HUES6 (cell line): ENCODE measurements at regions not wholly inside any gene's neighbourhood (a gene's known extent, or its start where the extent isn't known, plus 50 kb on each side); places are given as distances from the start of the nearest gene placed in this dataset.

ENCODE experiments used
- H3K27ac ChIP-seq: 2 replicates; pipeline ENCODE4 v1.7.0; 2013; ENCODE audit warnings: low read depth, mild to moderate bottlenecking, low read length, inconsistent platforms
- H3K27me3 ChIP-seq: 2 replicates; pipeline ENCODE4 v1.6.1; 2013; ENCODE audit warnings: low read length; ENCODE audit not compliant: control insufficient read depth, insufficient read depth
- H3K36me3 ChIP-seq: 2 replicates; pipeline ENCODE4 v1.6.1; 2013; ENCODE audit warnings: low read length; ENCODE audit not compliant: control insufficient read depth, insufficient read depth
- H3K4me1 ChIP-seq: 2 replicates; pipeline ENCODE4 v1.6.1; 2013; ENCODE audit warnings: low read length; ENCODE audit not compliant: control insufficient read depth, insufficient read depth
- H3K4me3 ChIP-seq: 2 replicates; pipeline ENCODE4 v1.5.1; 2013; ENCODE audit warnings: low read depth, low read length
- H3K9ac ChIP-seq: one replicate; pipeline ENCODE4 v1.6.1; 2013; ENCODE audit warnings: mild to moderate bottlenecking, low read length
- H3K9me3 ChIP-seq: 2 replicates; pipeline ENCODE4 v1.6.1; 2013; ENCODE audit warnings: low read depth, low read length; ENCODE audit not compliant: control insufficient read depth, insufficient read depth

GRCh38 chr2:18487106-18487913, 73.1 kb downstream of the RDH14 start:
- no peak overlapping the region for H3K27ac ChIP-seq
- H3K9ac ChIP-seq, result no peak overlapping the region
- no peaks in the 10 kb centered on the region for H3K9me3 ChIP-seq
- no peaks in the 10 kb centered on the region for H3K4me1 ChIP-seq
- no peak overlapping the region for H3K4me3 ChIP-seq
- no peaks in the 10 kb centered on the region for H3K27me3 ChIP-seq
- no peaks in the 10 kb centered on the region for H3K36me3 ChIP-seq

GRCh38 chr2:18484625-18485024, 75.8 kb downstream of the RDH14 start:
- Histone ChIP-seq H3K9ac (no peak overlapping the region), H3K27ac (no peak overlapping the region), H3K36me3 (no peaks in the 10 kb centered on the region), H3K4me1 (no peaks in the 10 kb centered on the region), H3K9me3 (no peaks in the 10 kb centered on the region), H3K27me3 (no peaks in the 10 kb centered on the region), H3K4me3 (no peak overlapping the region)

- Histone ChIP-seq H3K4me3 (no peak overlapping the region), H3K9ac (no peak overlapping the region)
Measured at GRCh38 chr2:18483896-18484295, 76.6 kb downstream of the RDH14 start.

GRCh38 chr2:18482666-18483065, 77.8 kb downstream of the RDH14 start:
- no peak overlapping the region for H3K4me3 ChIP-seq
- no peaks in the 10 kb centered on the region for H3K27me3 ChIP-seq
- no peak overlapping the region for H3K27ac ChIP-seq
- no peak overlapping the region for H3K9ac ChIP-seq
- H3K36me3 ChIP-seq, result no peaks in the 10 kb centered on the region
- H3K9me3 ChIP-seq, result no peaks in the 10 kb centered on the region
- H3K4me1 ChIP-seq, result no peaks in the 10 kb centered on the region

More at GRCh38 chr2:18483896-18484295, 76.6 kb downstream of the RDH14 start:
- Histone ChIP-seq H3K27ac (no peak overlapping the region), H3K4me1 (no peaks in the 10 kb centered on the region), H3K27me3 (no peaks in the 10 kb centered on the region), H3K36me3 (no peaks in the 10 kb centered on the region), H3K9me3 (no peaks in the 10 kb centered on the region)

GRCh38 chr2:18479947-18480369, 80.5 kb downstream of the RDH14 start:
- Histone ChIP-seq H3K27ac (no peak overlapping the region), H3K4me1 (no peaks in the 10 kb centered on the region), H3K9me3 (no peaks in the 10 kb centered on the region), H3K36me3 (no peaks in the 10 kb centered on the region), H3K27me3 (no peaks in the 10 kb centered on the region), H3K9ac (no peak overlapping the region), H3K4me3 (no peak overlapping the region)

- 0 out of 2 replicates have a peak, but pooled peaks cover 7% of the 10 kb centered on the region for H3K4me1 ChIP-seq
- no peak overlapping the region for H3K27ac ChIP-seq
- H3K27me3 ChIP-seq, result no peaks in the 10 kb centered on the region
- no peak overlapping the region for H3K4me3 ChIP-seq
- no peak overlapping the region for H3K9ac ChIP-seq
- H3K9me3 ChIP-seq, result no peaks in the 10 kb centered on the region
- H3K36me3 ChIP-seq, result no peaks in the 10 kb centered on the region
Measured at GRCh38 chr2:18477293-18477692, 83.2 kb downstream of the RDH14 start.

- Histone ChIP-seq H3K4me1 (0 out of 2 replicates have a peak, but pooled peaks cover 7% of the 10 kb centered on the region), H3K36me3 (no peaks in the 10 kb centered on the region), H3K9ac (no peak overlapping the region), H3K27me3 (no peaks in the 10 kb centered on the region), H3K4me3 (no peak overlapping the region), H3K9me3 (no peaks in the 10 kb centered on the region), H3K27ac (no peak overlapping the region)
Measured at GRCh38 chr2:18476484-18476883, 84.0 kb downstream of the RDH14 start.

- Histone ChIP-seq H3K9me3 (no peaks in the 10 kb centered on the region), H3K36me3 (no peaks in the 10 kb centered on the region), H3K27me3 (no peaks in the 10 kb centered on the region), H3K4me3 (no peak overlapping the region), H3K27ac (no peak overlapping the region), H3K9ac (no peak overlapping the region), H3K4me1 (0 out of 2 replicates have a peak, but pooled peaks cover 7% of the 10 kb centered on the region)
Measured at GRCh38 chr2:18475884-18476283, 84.6 kb downstream of the RDH14 start.

- Histone ChIP-seq H3K36me3 (no peaks in the 10 kb centered on the region), H3K27me3 (no peaks in the 10 kb centered on the region), H3K4me3 (no peak overlapping the region), H3K27ac (no peak overlapping the region), H3K9me3 (no peaks in the 10 kb centered on the region), H3K9ac (no peak overlapping the region), H3K4me1 (0 out of 2 replicates have a peak, but pooled peaks cover 7% of the 10 kb centered on the region)
Measured at GRCh38 chr2:18474700-18475099, 85.8 kb downstream of the RDH14 start.

- Histone ChIP-seq H3K36me3 (no peaks in the 10 kb centered on the region), H3K9me3 (no peaks in the 10 kb centered on the region), H3K27ac (no peak overlapping the region), H3K4me3 (no peak overlapping the region), H3K27me3 (no peaks in the 10 kb centered on the region), H3K9ac (no peak overlapping the region), H3K4me1 (0 out of 2 replicates have a peak, but pooled peaks cover 7% of the 10 kb centered on the region)
Measured at GRCh38 chr2:18473241-18474181, 86.9 kb downstream of the RDH14 start.
